Liver (tissue), 8 donors: ENCODE measurements at regions not wholly inside any gene's neighbourhood (a gene's known extent, or its start where the extent isn't known, plus 50 kb on each side); places are given as distances from the start of the nearest gene placed in this dataset.

Source experiments
- DNase-seq: peaks from one replicate; pipeline ENCODE4 v3.0.0-alpha.2; 2017; ENCODE audit warnings: low spot score
- H3K27ac ChIP-seq, 2 donors: one replicate each; pipeline ENCODE4 v1.7.0; 2013; ENCODE audit warnings: inconsistent platforms in 2 of 2, low read length in 2 of 2, control low read depth in 1 of 2, low read depth in 1 of 2, mild to moderate bottlenecking in 1 of 2
- H3K27me3 ChIP-seq, 4 donors: one replicate each; pipeline versions ENCODE4 v1.6.1 to v1.7.0; 2013; ENCODE audit warnings: low read length in 3 of 4, inconsistent platforms in 1 of 4, mild to moderate bottlenecking in 1 of 4, moderate library complexity in 1 of 4; ENCODE audit not compliant: control insufficient read depth in 4 of 4, insufficient read depth in 4 of 4
- H3K36me3 ChIP-seq, 4 donors: one replicate each; pipeline versions ENCODE4 v1.6.1 to v1.7.0; 2013; ENCODE audit warnings: low read length in 3 of 4, mild to moderate bottlenecking in 3 of 4, low read depth in 1 of 4, moderate library complexity in 1 of 4; ENCODE audit not compliant: control insufficient read depth in 4 of 4, insufficient read depth in 3 of 4
- H3K4me1 ChIP-seq, 4 donors: one replicate each; pipeline versions ENCODE4 v1.6.1 to v1.7.0; 2013; ENCODE audit warnings: low read length in 3 of 4, mild to moderate bottlenecking in 3 of 4, moderate library complexity in 1 of 4; ENCODE audit not compliant: control insufficient read depth in 4 of 4, insufficient read depth in 4 of 4
- H3K4me3 ChIP-seq, 3 donors: one replicate each; pipeline versions ENCODE4 v1.6.1 to v1.7.0; 2013; ENCODE audit warnings: low read length in 3 of 3, control low read depth in 1 of 3, low read depth in 1 of 3, mild to moderate bottlenecking in 1 of 3
- H3K9ac ChIP-seq, 2 donors: one replicate each; pipeline ENCODE4 v1.7.0; 2013; ENCODE audit warnings: low read length in 2 of 2, mild to moderate bottlenecking in 2 of 2, moderate library complexity in 2 of 2, control low read depth in 1 of 2, low read depth in 1 of 2
- H3K9me3 ChIP-seq, 4 donors: one replicate each; pipeline versions ENCODE4 v1.6.1 to v1.7.0; 2013; ENCODE audit warnings: low read length in 3 of 4; ENCODE audit not compliant: control insufficient read depth in 4 of 4
- ATF3 ChIP-seq: IDR thresholded peaks from 2 replicates; pipeline ENCODE4 v1.6.1; 2016; ENCODE audit warnings: antibody characterized with exemption
- EGR1 ChIP-seq, 2 donors: IDR thresholded peaks; 2 replicates each; pipeline ENCODE4 v1.6.1; 2016 to 2018; ENCODE audit warnings: antibody characterized with exemption in 2 of 2, low read depth in 2 of 2
- FOXA2 ChIP-seq: IDR thresholded peaks from 2 replicates; pipeline ENCODE4 v1.6.1; 2016; ENCODE audit warnings: antibody characterized with exemption
- GABPA ChIP-seq, 2 donors: IDR thresholded peaks in 1 of 2; conservative IDR thresholded peaks in 1 of 2; 2 replicates each; pipeline ENCODE4 v1.6.1; 2016; ENCODE audit warnings: antibody characterized with exemption in 2 of 2, mild to moderate bottlenecking in 1 of 2, moderate library complexity in 1 of 2
- HNF4A ChIP-seq, 2 donors: conservative IDR thresholded peaks; 2 replicates each; pipeline ENCODE4 v1.6.1; 2016; ENCODE audit warnings: antibody characterized with exemption in 2 of 2, mild to moderate bottlenecking in 2 of 2
- HNF4G ChIP-seq: IDR thresholded peaks from 2 replicates; pipeline ENCODE4 v1.6.1; 2016; ENCODE audit warnings: antibody characterized with exemption
- JUND ChIP-seq, 2 donors: IDR thresholded peaks; 2 replicates each; pipeline ENCODE4 v1.6.1; 2016; ENCODE audit warnings: antibody characterized with exemption in 2 of 2
- NR2F2 ChIP-seq: IDR thresholded peaks from 2 replicates; pipeline ENCODE4 v1.6.1; 2016; ENCODE audit warnings: antibody characterized with exemption
- RAD21 ChIP-seq, 2 donors: IDR thresholded peaks; 2 replicates each; pipeline ENCODE4 v1.6.1; 2016; ENCODE audit warnings: antibody characterized with exemption in 2 of 2, mild to moderate bottlenecking in 2 of 2
- REST ChIP-seq: IDR thresholded peaks from 2 replicates; pipeline ENCODE4 v1.6.1; 2016; ENCODE audit warnings: antibody characterized with exemption, mild to moderate bottlenecking
- RXRA ChIP-seq, 2 donors: IDR thresholded peaks; 2 replicates each; pipeline ENCODE4 v1.6.1; 2017 to 2018; ENCODE audit warnings: antibody characterized with exemption in 2 of 2, mild to moderate bottlenecking in 1 of 2
- SP1 ChIP-seq: IDR thresholded peaks from 2 replicates; pipeline ENCODE4 v1.6.1; 2018; ENCODE audit warnings: antibody characterized with exemption, mild to moderate bottlenecking
- TAF1 ChIP-seq: conservative IDR thresholded peaks from 2 replicates; pipeline ENCODE4 v1.6.1; 2016; ENCODE audit warnings: antibody characterized with exemption, mild to moderate bottlenecking
- YY1 ChIP-seq: IDR thresholded peaks from 2 replicates; pipeline ENCODE4 v1.6.1; 2016; ENCODE audit warnings: antibody characterized with exemption, mild to moderate bottlenecking
- WGBS: extraction: QIAGEN DNeasy Blood & Tissue Kit; methylation state at CpG from one replicate; pipeline ENCODE4 v1.1.7; 2013; 5-methylcytosine and 5-hydroxymethylcytosine counted together
- TF ChIP-seq, protein P1 (sequence below): IDR thresholded peaks from 2 replicates; pipeline ENCODE4 v1.6.1; 2016; ENCODE audit warnings: antibody characterized with exemption
- TF ChIP-seq, protein P2 (sequence below): fragments of 150-350 bp; IDR thresholded peaks from 2 replicates; pipeline ENCODE4 v1.5.1; 2017; ENCODE audit warnings: improper control_type of control experiment, low read depth, low read length; ENCODE audit not compliant: missing input control
- TF ChIP-seq, protein P3 (sequence below): IDR thresholded peaks from 2 replicates; pipeline ENCODE4 v1.6.1; 2016; ENCODE audit warnings: antibody characterized with exemption
- donor health status: healthy.
- donor health status: healthy.
- donor health status: healthy.
- donor health status: healthy.
- donor health status: healthy.

GRCh38 chr3:148240351-148240750, 457.4 kb upstream of the AGTR1 start:
- WGBS: 80% methylated on average over 3 of the region's 3 CpGs
- H3K27me3 ChIP-seq: no peaks in the 10 kb centered on the region
- H3K4me3 ChIP-seq: no peak overlapping the region
- no peaks in the 10 kb centered on the region for H3K4me1 ChIP-seq
- H3K27ac ChIP-seq: no peak overlapping the region
- H3K9ac ChIP-seq: no peak overlapping the region
- TF ChIP-seq, protein P1, sequence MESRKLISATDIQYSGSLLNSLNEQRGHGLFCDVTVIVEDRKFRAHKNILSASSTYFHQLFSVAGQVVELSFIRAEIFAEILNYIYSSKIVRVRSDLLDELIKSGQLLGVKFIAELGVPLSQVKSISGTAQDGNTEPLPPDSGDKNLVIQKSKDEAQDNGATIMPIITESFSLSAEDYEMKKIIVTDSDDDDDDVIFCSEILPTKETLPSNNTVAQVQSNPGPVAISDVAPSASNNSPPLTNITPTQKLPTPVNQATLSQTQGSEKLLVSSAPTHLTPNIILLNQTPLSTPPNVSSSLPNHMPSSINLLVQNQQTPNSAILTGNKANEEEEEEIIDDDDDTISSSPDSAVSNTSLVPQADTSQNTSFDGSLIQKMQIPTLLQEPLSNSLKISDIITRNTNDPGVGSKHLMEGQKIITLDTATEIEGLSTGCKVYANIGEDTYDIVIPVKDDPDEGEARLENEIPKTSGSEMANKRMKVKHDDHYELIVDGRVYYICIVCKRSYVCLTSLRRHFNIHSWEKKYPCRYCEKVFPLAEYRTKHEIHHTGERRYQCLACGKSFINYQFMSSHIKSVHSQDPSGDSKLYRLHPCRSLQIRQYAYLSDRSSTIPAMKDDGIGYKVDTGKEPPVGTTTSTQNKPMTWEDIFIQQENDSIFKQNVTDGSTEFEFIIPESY: no peak
- TF ChIP-seq, protein P2, sequence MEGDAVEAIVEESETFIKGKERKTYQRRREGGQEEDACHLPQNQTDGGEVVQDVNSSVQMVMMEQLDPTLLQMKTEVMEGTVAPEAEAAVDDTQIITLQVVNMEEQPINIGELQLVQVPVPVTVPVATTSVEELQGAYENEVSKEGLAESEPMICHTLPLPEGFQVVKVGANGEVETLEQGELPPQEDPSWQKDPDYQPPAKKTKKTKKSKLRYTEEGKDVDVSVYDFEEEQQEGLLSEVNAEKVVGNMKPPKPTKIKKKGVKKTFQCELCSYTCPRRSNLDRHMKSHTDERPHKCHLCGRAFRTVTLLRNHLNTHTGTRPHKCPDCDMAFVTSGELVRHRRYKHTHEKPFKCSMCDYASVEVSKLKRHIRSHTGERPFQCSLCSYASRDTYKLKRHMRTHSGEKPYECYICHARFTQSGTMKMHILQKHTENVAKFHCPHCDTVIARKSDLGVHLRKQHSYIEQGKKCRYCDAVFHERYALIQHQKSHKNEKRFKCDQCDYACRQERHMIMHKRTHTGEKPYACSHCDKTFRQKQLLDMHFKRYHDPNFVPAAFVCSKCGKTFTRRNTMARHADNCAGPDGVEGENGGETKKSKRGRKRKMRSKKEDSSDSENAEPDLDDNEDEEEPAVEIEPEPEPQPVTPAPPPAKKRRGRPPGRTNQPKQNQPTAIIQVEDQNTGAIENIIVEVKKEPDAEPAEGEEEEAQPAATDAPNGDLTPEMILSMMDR: no peak
- no peak for TF ChIP-seq YY1
- no peak for TF ChIP-seq GABPA (IDR thresholded peaks at IDR 0.05 in 1 of 2, conservative IDR thresholded peaks at IDR 0.05 in 1 of 2)
- no peak for TF ChIP-seq RXRA (IDR thresholded peaks at IDR 0.05)
- no peak for TF ChIP-seq HNF4G
- TF ChIP-seq REST: no peak
- TF ChIP-seq EGR1 (IDR thresholded peaks at IDR 0.05; ENCODE audit: low read depth in 2 of 2): no peak
- no peak for TF ChIP-seq JUND (IDR thresholded peaks at IDR 0.05)
- TF ChIP-seq, protein P3, sequence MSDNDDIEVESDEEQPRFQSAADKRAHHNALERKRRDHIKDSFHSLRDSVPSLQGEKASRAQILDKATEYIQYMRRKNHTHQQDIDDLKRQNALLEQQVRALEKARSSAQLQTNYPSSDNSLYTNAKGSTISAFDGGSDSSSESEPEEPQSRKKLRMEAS: no peak
- TF ChIP-seq ATF3: no peak
- no peak for TF ChIP-seq HNF4A (conservative IDR thresholded peaks at IDR 0.05)
- no peak for TF ChIP-seq RAD21 (IDR thresholded peaks at IDR 0.05)
- no peak for TF ChIP-seq FOXA2
- TF ChIP-seq SP1: no peak
- H3K36me3 ChIP-seq: no peaks in the 10 kb centered on the region
- no peak for DNase-seq
- no peaks in the 10 kb centered on the region for H3K9me3 ChIP-seq

DNA sequence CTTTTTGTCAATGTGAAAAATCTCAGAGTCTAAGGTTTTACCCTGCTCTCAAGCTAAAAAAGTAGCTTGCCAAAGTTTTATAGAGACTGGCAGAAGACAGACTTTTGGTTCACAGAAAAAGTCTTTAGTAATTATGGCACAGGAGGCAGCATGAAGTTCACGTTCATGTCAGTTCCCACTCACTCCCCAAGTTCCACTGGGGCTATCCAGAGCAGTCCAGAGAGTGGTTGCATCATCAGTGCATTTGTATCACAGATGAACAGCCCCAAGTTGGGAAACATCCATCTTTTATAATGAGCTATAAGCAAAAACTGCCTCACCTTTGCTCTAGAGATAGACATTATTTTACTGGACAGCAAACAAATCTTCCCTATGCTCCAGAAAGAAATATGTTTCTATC, 454.1 kb upstream of the AGTR1 start:
- DNase-seq: no peak
- Histone ChIP-seq H3K27me3 (no peaks in the 10 kb centered on the region), H3K4me1 (no peaks in the 10 kb centered on the region), H3K9ac (no peak overlapping the region), H3K9me3 (no peaks in the 10 kb centered on the region), H3K27ac (no peak overlapping the region), H3K4me3 (no peak overlapping the region), H3K36me3 (no peaks in the 10 kb centered on the region)
- WGBS: 45% methylated on average over 1 of the region's 1 CpG
- TF ChIP-seq, protein P3: no peak
- TF ChIP-seq, protein P1: no peak
- no peak for TF ChIP-seq GABPA (IDR thresholded peaks at IDR 0.05 in 1 of 2, conservative IDR thresholded peaks at IDR 0.05 in 1 of 2)
- TF ChIP-seq, protein P2: no peak
- TF ChIP-seq TAF1: no peak
- TF ChIP-seq YY1: no peak
- no peak for TF ChIP-seq NR2F2
